Dedifferentiated amniotic fluid mesenchymal stem cell (primary cell): ENCODE measurements at regions not wholly inside any gene's neighbourhood (a gene's known extent, or its start where the extent isn't known, plus 50 kb on each side); places are given as distances from the start of the nearest gene placed in this dataset.
A peak's percentile ranks its signal among the peaks of the same experiment; 100 is the strongest.
"Not testable (repeated sequence)": the region's sequence is repeated elsewhere in the genome, so short reads cannot be mapped to it uniquely, and the experiment has no call there.

Experiments
- DNase-seq: peaks from one replicate; pipeline ENCODE4 v3.0.0-alpha.2; 2016; ENCODE audit errors: extremely low spot score

- no peak for DNase-seq
These were observed 138.7 kb upstream of the SMIM30 start for GRCh38 chr7:113256883-113257531.

GRCh38 chr7:113247198-113247597 lies 128.8 kb upstream of the SMIM30 start:
- DNase-seq = peak; percentile 16

GRCh38 chr7:113246738-113247137 lies 128.4 kb upstream of the SMIM30 start:
- no peak for DNase-seq

- DNase-seq = no peak
These were observed 114.5 kb upstream of the SMIM30 start for GRCh38 chr7:113232885-113233284.

- no peak for DNase-seq
These were observed 112.3 kb upstream of the SMIM30 start for GRCh38 chr7:113230691-113231090.

- no peak for DNase-seq
These were observed 99.0 kb upstream of the SMIM30 start for GRCh38 chr7:113217314-113217713.

- DNase-seq = no peak
These were observed 97.7 kb upstream of the SMIM30 start for GRCh38 chr7:113216038-113216437.

GRCh38 chr7:113209449-113210203 lies 91.3 kb upstream of the SMIM30 start:
- DNase-seq = no peak

- DNase-seq = no peak
These were observed 89.6 kb upstream of the SMIM30 start for GRCh38 chr7:113207931-113208330.

- DNase-seq = no peak
These were observed 89.1 kb upstream of the SMIM30 start for GRCh38 chr7:113207441-113207840.

GRCh38 chr7:113204415-113204814 lies 86.1 kb upstream of the SMIM30 start:
- DNase-seq = no peak

GRCh38 chr7:113202284-113202683 lies 83.9 kb upstream of the SMIM30 start:
- no peak for DNase-seq

GRCh38 chr7:113200281-113200680 lies 81.9 kb upstream of the SMIM30 start:
- no peak for DNase-seq

GRCh38 chr7:113199841-113200240 lies 81.5 kb upstream of the SMIM30 start:
- DNase-seq = no peak

GRCh38 chr7:113199136-113199535 lies 80.8 kb upstream of the SMIM30 start:
- DNase-seq = no peak

GRCh38 chr7:113198226-113198625 lies 79.9 kb upstream of the SMIM30 start:
- no peak for DNase-seq

GRCh38 chr7:113197274-113197673 lies 78.9 kb upstream of the SMIM30 start:
- peak; percentile 86 for DNase-seq

- DNase-seq = no peak
These were observed 70.0 kb upstream of the SMIM30 start for GRCh38 chr7:113188396-113188795.

- DNase-seq = no peak
These were observed 61.0 kb upstream of the SMIM30 start for GRCh38 chr7:113179313-113179712.

- DNase-seq = no peak
These were observed 58.5 kb upstream of the SMIM30 start for GRCh38 chr7:113176836-113177235.

- not testable (repeated sequence) for DNase-seq
These were observed 57.8 kb upstream of the SMIM30 start for GRCh38 chr7:113176180-113176579.

GRCh38 chr7:113175525-113176104 lies 57.3 kb upstream of the SMIM30 start:
- no peak for DNase-seq

- no peak for DNase-seq
These were observed 54.4 kb upstream of the SMIM30 start for GRCh38 chr7:113172726-113173125.
